Neural cell (in vitro differentiated cells): ENCODE measurements at regions not wholly inside any gene's neighbourhood (a gene's known extent, or its start where the extent isn't known, plus 50 kb on each side); places are given as distances from the start of the nearest gene placed in this dataset.

Experiments
- H2AFZ ChIP-seq: fragments of 200-600, 300-800 bp; sonication (generic), shearing (Covaris generic); 2 replicates; pipeline ENCODE4 v1.6.0; 2014; ENCODE audit warnings: low read depth, mild to moderate bottlenecking, antibody characterized with exemption, low read length, moderate library complexity
- H3F3A ChIP-seq: fragments of 200-600 bp; shearing (Covaris generic); 2 replicates; pipeline ENCODE4 v1.6.1; 2016; ENCODE audit warnings: mild to moderate bottlenecking, moderate library complexity, mixed read lengths, antibody characterized with exemption, low read length; ENCODE audit not compliant: insufficient read depth, poor library complexity, severe bottlenecking
- H3K27ac ChIP-seq: fragments of 200-600, 300-800 bp; sonication (generic), shearing (Covaris generic); 2 replicates; pipeline ENCODE4 v1.5.1; 2014; ENCODE audit warnings: mild to moderate bottlenecking, low read length, moderate library complexity
- H3K27me3 ChIP-seq: fragments of 300-800, 200-600 bp; sonication (generic), shearing (Covaris generic); 2 replicates; pipeline ENCODE4 v1.6.0; 2014; ENCODE audit warnings: mild to moderate bottlenecking, low read depth, low read length, moderate library complexity; ENCODE audit not compliant: insufficient read depth
- H3K36me3 ChIP-seq: fragments of 300-800, 200-600 bp; sonication (generic), shearing (Covaris generic); 2 replicates; pipeline ENCODE4 v1.5.1; 2014; ENCODE audit warnings: mild to moderate bottlenecking, antibody characterized with exemption, low read length, moderate library complexity; ENCODE audit not compliant: insufficient read depth
- H3K4me2 ChIP-seq: fragments of 300-800, 200-600 bp; sonication (generic), shearing (Covaris generic); 2 replicates; pipeline ENCODE4 v1.6.0; 2014; ENCODE audit warnings: mild to moderate bottlenecking, low read length
- H3K4me3 ChIP-seq: fragments of 300-800, 200-600 bp; sonication (generic), shearing (Covaris generic); 2 replicates; pipeline ENCODE4 v1.5.1; 2014; ENCODE audit warnings: mild to moderate bottlenecking, low read length, moderate library complexity
- H3K79me2 ChIP-seq: fragments of 200-600 bp; shearing (Covaris generic); replicated peaks from 2 replicates; pipeline ENCODE4 v1.6.0; 2014; ENCODE audit warnings: mild to moderate bottlenecking, low read length, moderate library complexity; ENCODE audit not compliant: insufficient read depth
- H3K9ac ChIP-seq: fragments of 300-800, 200-600 bp; sonication (generic), shearing (Covaris generic); 2 replicates; pipeline ENCODE4 v1.6.1; 2016; ENCODE audit warnings: mild to moderate bottlenecking, low read length, mixed read lengths
- H3K9me2 ChIP-seq: fragments of 200-600 bp; shearing (Covaris generic); 2 replicates; pipeline ENCODE4 v1.6.1; 2016; ENCODE audit warnings: mild to moderate bottlenecking, low read length, mixed read lengths; ENCODE audit not compliant: insufficient read depth
- H3K9me3 ChIP-seq: fragments of 200-600, 300-800 bp; sonication (generic), shearing (Covaris generic); 2 replicates; pipeline ENCODE4 v1.6.1; 2016; ENCODE audit warnings: mild to moderate bottlenecking, mixed run types, low read length, moderate library complexity, mixed read lengths
- H4K20me1 ChIP-seq: fragments of 200-600 bp; shearing (Covaris generic); 2 replicates; pipeline ENCODE4 v1.6.1; 2016; ENCODE audit warnings: mild to moderate bottlenecking, mixed run types; ENCODE audit not compliant: insufficient read depth
- CTCF ChIP-seq: fragments of 450-650 bp; IDR thresholded peaks from 2 replicates; pipeline ENCODE4 v1.5.1; 2014; ENCODE audit warnings: antibody characterized with exemption, mild to moderate bottlenecking, moderate library complexity; ENCODE audit not compliant: poor library complexity, severe bottlenecking
- EP300 ChIP-seq: fragments of 450-650 bp; conservative IDR thresholded peaks from 2 replicates; pipeline ENCODE4 v1.6.1; 2014; ENCODE audit warnings: antibody characterized with exemption, mild to moderate bottlenecking, moderate library complexity; ENCODE audit not compliant: poor library complexity, severe bottlenecking
- EZH2 ChIP-seq: fragments of 200-600, 300-800 bp; shearing (Covaris generic), sonication (generic); IDR thresholded peaks from 2 replicates; pipeline ENCODE4 v1.6.1; 2014; ENCODE audit warnings: antibody characterized with exemption, low read length, borderline replicate concordance, mild to moderate bottlenecking; ENCODE audit not compliant: insufficient read depth, poor library complexity, severe bottlenecking
- MXI1 ChIP-seq: fragments of 450-650 bp; conservative IDR thresholded peaks from 2 replicates; pipeline ENCODE4 v1.6.1; 2014; ENCODE audit warnings: antibody characterized with exemption, mild to moderate bottlenecking; ENCODE audit not compliant: poor library complexity, severe bottlenecking
- POLR2AphosphoS5 ChIP-seq: IDR thresholded peaks from 2 replicates; pipeline ENCODE4 v1.6.1; 2012
- RAD21 ChIP-seq: fragments of 450-650 bp; conservative IDR thresholded peaks from 2 replicates; pipeline ENCODE4 v1.6.1; 2014; ENCODE audit warnings: antibody characterized with exemption, mild to moderate bottlenecking, moderate library complexity
- REST ChIP-seq: IDR thresholded peaks from 2 replicates; pipeline ENCODE4 v1.6.1; 2012; ENCODE audit warnings: borderline replicate concordance
- SMC3 ChIP-seq: fragments of 450-650 bp; conservative IDR thresholded peaks from 2 replicates; pipeline ENCODE4 v1.6.1; 2014; ENCODE audit warnings: antibody characterized with exemption, mild to moderate bottlenecking, moderate library complexity; ENCODE audit not compliant: poor library complexity
- TAF1 ChIP-seq: IDR thresholded peaks from 2 replicates; pipeline ENCODE4 v1.6.1; 2012; ENCODE audit warnings: low read depth

GRCh38 chr16:86411897-86412296 is 98.4 kb upstream of the FOXF1 start (continued):
- TF ChIP-seq RAD21 (no peak), SMC3 (no peak)

GRCh38 chr16:86414991-86415740 is 95.2 kb upstream of the FOXF1 start:
- no peaks in the 10 kb centered on the region for H4K20me1 ChIP-seq

More at GRCh38 chr16:86414991-86415740, 95.2 kb upstream of the FOXF1 start:
- TF ChIP-seq CTCF (no peak), RAD21 (no peak), REST (no peak), MXI1 (no peak), EZH2 (no peak), POLR2AphosphoS5 (no peak), EP300 (no peak), SMC3 (no peak), TAF1 (no peak)
- Histone ChIP-seq H3K79me2 (no peaks in the 10 kb centered on the region), H3K9me3 (peaks cover 8% of the 10 kb centered on the region), H3K4me3 (no peak overlapping the region), H3K9ac (no peak overlapping the region), H3F3A (no peaks in the 10 kb centered on the region), H3K27me3 (no peaks in the 10 kb centered on the region), H3K4me2 (no peak overlapping the region), H3K36me3 (no peaks in the 10 kb centered on the region), H3K27ac (no peak overlapping the region), H3K9me2 (no peaks in the 10 kb centered on the region), H2AFZ (no peak overlapping the region)
